ENCODE measurements at regions not wholly inside any gene's neighbourhood (a gene's known extent, or its start where the extent isn't known, plus 50 kb on each side); places are given as distances from the start of the nearest gene placed in this dataset.

DNA sequence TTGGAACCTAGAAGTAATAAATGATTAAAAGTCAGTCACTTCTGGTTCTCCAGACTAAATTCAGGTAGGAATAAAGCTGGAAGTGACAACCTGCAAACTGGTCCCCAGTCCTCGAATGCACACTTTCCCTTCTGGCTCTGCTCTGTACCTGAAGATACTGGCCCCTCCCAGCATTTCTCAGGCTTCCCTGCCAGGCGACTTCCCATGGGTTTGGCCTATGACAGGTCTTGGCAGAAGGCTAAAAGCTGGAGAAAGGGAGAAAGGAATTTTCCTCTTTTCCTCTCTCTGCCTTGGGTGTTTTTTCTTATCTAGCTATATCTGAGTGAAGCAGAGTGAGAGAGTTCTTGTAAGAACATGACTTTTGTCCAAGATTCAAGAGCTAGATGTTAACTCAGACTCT, 1005.7 kb downstream of the DTWD2 start:
- no peak for TF ChIP-seq CTCF (conservative IDR thresholded peaks at IDR 0.05; ENCODE audit: low read depth, low read length)
- H3K4me3 ChIP-seq (ENCODE audit: low read depth, low read length): no peak overlapping the region
- no peak for DNase-seq (ENCODE audit: low read depth)

- no peak for DNase-seq (ENCODE audit: low read depth)
- no peak overlapping the region for H3K4me3 ChIP-seq (ENCODE audit: low read depth, low read length)
- TF ChIP-seq CTCF (conservative IDR thresholded peaks at IDR 0.05; ENCODE audit: low read depth, low read length): no peak
These were observed 1014.6 kb downstream of the DTWD2 start for GRCh38 chr5:117973785-117974184.

GRCh38 chr5:117955831-117956230, 1032.5 kb downstream of the DTWD2 start:
- no peak for DNase-seq (ENCODE audit: low read depth)
- no peak overlapping the region for H3K4me3 ChIP-seq (ENCODE audit: low read depth, low read length)
- TF ChIP-seq CTCF (conservative IDR thresholded peaks at IDR 0.05; ENCODE audit: low read depth, low read length): no peak

DNA sequence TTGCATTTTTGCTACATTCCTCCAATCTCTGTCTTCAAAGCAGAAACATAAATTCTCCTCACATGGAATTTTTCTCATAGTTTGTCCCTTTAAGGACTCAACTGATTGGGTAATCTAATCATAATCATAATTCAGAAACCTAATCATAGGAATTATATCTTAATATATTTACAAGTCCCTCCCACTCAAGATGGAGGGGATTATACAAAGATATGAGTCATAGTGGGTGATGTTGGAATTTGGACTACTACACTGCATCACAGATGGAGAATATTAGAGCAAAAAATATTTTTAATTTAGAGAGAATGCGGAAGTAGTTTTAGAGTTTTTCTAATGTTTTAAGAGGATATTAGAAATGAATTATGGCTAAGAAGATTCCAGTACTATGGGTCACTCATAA, 1034.0 kb downstream of the DTWD2 start:
- no peak for TF ChIP-seq CTCF (conservative IDR thresholded peaks at IDR 0.05; ENCODE audit: low read depth, low read length)
- H3K4me3 ChIP-seq (ENCODE audit: low read depth, low read length): no peak overlapping the region
- DNase-seq (ENCODE audit: low read depth): no peak

- no peak overlapping the region for H3K4me3 ChIP-seq (ENCODE audit: low read depth, low read length)
- TF ChIP-seq CTCF (conservative IDR thresholded peaks at IDR 0.05; ENCODE audit: low read depth, low read length): no peak
- DNase-seq (ENCODE audit: low read depth): no peak
These were observed 1035.1 kb downstream of the DTWD2 start for GRCh38 chr5:117953272-117953671.

DNA sequence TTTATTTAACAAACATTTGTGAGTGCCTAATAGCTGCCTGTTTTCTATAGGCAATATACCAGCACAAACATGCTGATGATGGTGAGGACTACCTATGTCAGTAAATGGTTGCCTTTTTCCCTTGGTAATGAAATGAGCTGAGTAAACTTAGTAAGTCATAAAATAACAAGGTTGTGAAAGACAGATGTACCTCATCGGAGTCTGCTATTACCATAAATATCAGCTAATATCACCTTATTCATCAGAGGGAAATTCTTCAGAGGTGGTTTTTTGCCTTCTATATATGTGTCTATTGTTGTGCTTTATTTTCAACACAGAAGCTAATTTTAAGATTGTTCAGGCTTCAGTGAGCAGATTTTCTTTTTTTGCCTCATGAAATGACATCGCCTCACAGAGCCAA, 1040.5 kb downstream of the DTWD2 start:
- no peak for DNase-seq (ENCODE audit: low read depth)
- TF ChIP-seq CTCF (conservative IDR thresholded peaks at IDR 0.05; ENCODE audit: low read depth, low read length): no peak
- no peak overlapping the region for H3K4me3 ChIP-seq (ENCODE audit: low read depth, low read length)

DNA sequence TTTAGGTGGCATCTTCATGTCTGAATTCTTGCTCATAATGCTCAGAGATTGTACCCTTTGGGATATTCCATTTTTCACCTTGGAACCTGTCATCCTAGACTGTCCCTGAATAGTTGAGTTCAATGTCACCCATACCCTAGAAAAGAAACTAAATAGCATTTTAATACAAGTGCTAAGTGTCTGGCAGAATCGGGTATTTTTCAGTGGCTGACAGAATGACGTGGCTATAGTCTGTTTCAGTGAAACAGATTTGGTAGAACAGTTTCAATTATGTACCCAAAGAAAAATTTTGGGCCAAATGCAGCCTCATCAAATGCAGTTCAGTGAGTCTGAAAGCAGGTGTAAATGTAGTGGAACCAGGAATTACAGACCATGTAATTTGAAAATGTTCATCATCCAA, 1041.2 kb downstream of the DTWD2 start:
- no peak for TF ChIP-seq CTCF (conservative IDR thresholded peaks at IDR 0.05; ENCODE audit: low read depth, low read length)
- no peak for DNase-seq (ENCODE audit: low read depth)
- no peak overlapping the region for H3K4me3 ChIP-seq (ENCODE audit: low read depth, low read length)
